Neural cell (in vitro differentiated cells): ENCODE measurements at regions not wholly inside any gene's neighbourhood (a gene's known extent, or its start where the extent isn't known, plus 50 kb on each side); places are given as distances from the start of the nearest gene placed in this dataset.

Experiments used
- H2AFZ ChIP-seq: fragments of 200-600, 300-800 bp; sonication (generic), shearing (Covaris generic); 2 replicates; pipeline ENCODE4 v1.6.0; 2014; ENCODE audit warnings: low read depth, mild to moderate bottlenecking, antibody characterized with exemption, low read length, moderate library complexity
- H3F3A ChIP-seq: fragments of 200-600 bp; shearing (Covaris generic); 2 replicates; pipeline ENCODE4 v1.6.1; 2016; ENCODE audit warnings: mild to moderate bottlenecking, moderate library complexity, mixed read lengths, antibody characterized with exemption, low read length; ENCODE audit not compliant: insufficient read depth, poor library complexity, severe bottlenecking
- H3K27ac ChIP-seq: fragments of 200-600, 300-800 bp; sonication (generic), shearing (Covaris generic); 2 replicates; pipeline ENCODE4 v1.5.1; 2014; ENCODE audit warnings: mild to moderate bottlenecking, low read length, moderate library complexity
- H3K27me3 ChIP-seq: fragments of 300-800, 200-600 bp; sonication (generic), shearing (Covaris generic); 2 replicates; pipeline ENCODE4 v1.6.0; 2014; ENCODE audit warnings: mild to moderate bottlenecking, low read depth, low read length, moderate library complexity; ENCODE audit not compliant: insufficient read depth
- H3K36me3 ChIP-seq: fragments of 300-800, 200-600 bp; sonication (generic), shearing (Covaris generic); 2 replicates; pipeline ENCODE4 v1.5.1; 2014; ENCODE audit warnings: mild to moderate bottlenecking, antibody characterized with exemption, low read length, moderate library complexity; ENCODE audit not compliant: insufficient read depth
- H3K4me2 ChIP-seq: fragments of 300-800, 200-600 bp; sonication (generic), shearing (Covaris generic); 2 replicates; pipeline ENCODE4 v1.6.0; 2014; ENCODE audit warnings: mild to moderate bottlenecking, low read length
- H3K4me3 ChIP-seq: fragments of 300-800, 200-600 bp; sonication (generic), shearing (Covaris generic); 2 replicates; pipeline ENCODE4 v1.5.1; 2014; ENCODE audit warnings: mild to moderate bottlenecking, low read length, moderate library complexity
- H3K79me2 ChIP-seq: fragments of 200-600 bp; shearing (Covaris generic); replicated peaks from 2 replicates; pipeline ENCODE4 v1.6.0; 2014; ENCODE audit warnings: mild to moderate bottlenecking, low read length, moderate library complexity; ENCODE audit not compliant: insufficient read depth
- H3K9ac ChIP-seq: fragments of 300-800, 200-600 bp; sonication (generic), shearing (Covaris generic); 2 replicates; pipeline ENCODE4 v1.6.1; 2016; ENCODE audit warnings: mild to moderate bottlenecking, low read length, mixed read lengths
- H3K9me2 ChIP-seq: fragments of 200-600 bp; shearing (Covaris generic); 2 replicates; pipeline ENCODE4 v1.6.1; 2016; ENCODE audit warnings: mild to moderate bottlenecking, low read length, mixed read lengths; ENCODE audit not compliant: insufficient read depth
- H3K9me3 ChIP-seq: fragments of 200-600, 300-800 bp; sonication (generic), shearing (Covaris generic); 2 replicates; pipeline ENCODE4 v1.6.1; 2016; ENCODE audit warnings: mild to moderate bottlenecking, mixed run types, low read length, moderate library complexity, mixed read lengths
- H4K20me1 ChIP-seq: fragments of 200-600 bp; shearing (Covaris generic); 2 replicates; pipeline ENCODE4 v1.6.1; 2016; ENCODE audit warnings: mild to moderate bottlenecking, mixed run types; ENCODE audit not compliant: insufficient read depth
- EP300 ChIP-seq: fragments of 450-650 bp; conservative IDR thresholded peaks from 2 replicates; pipeline ENCODE4 v1.6.1; 2014; ENCODE audit warnings: antibody characterized with exemption, mild to moderate bottlenecking, moderate library complexity; ENCODE audit not compliant: poor library complexity, severe bottlenecking
- EZH2 ChIP-seq: fragments of 200-600, 300-800 bp; shearing (Covaris generic), sonication (generic); IDR thresholded peaks from 2 replicates; pipeline ENCODE4 v1.6.1; 2014; ENCODE audit warnings: antibody characterized with exemption, low read length, borderline replicate concordance, mild to moderate bottlenecking; ENCODE audit not compliant: insufficient read depth, poor library complexity, severe bottlenecking
- MXI1 ChIP-seq: fragments of 450-650 bp; conservative IDR thresholded peaks from 2 replicates; pipeline ENCODE4 v1.6.1; 2014; ENCODE audit warnings: antibody characterized with exemption, mild to moderate bottlenecking; ENCODE audit not compliant: poor library complexity, severe bottlenecking
- POLR2AphosphoS5 ChIP-seq: IDR thresholded peaks from 2 replicates; pipeline ENCODE4 v1.6.1; 2012
- RAD21 ChIP-seq: fragments of 450-650 bp; conservative IDR thresholded peaks from 2 replicates; pipeline ENCODE4 v1.6.1; 2014; ENCODE audit warnings: antibody characterized with exemption, mild to moderate bottlenecking, moderate library complexity
- SMC3 ChIP-seq: fragments of 450-650 bp; conservative IDR thresholded peaks from 2 replicates; pipeline ENCODE4 v1.6.1; 2014; ENCODE audit warnings: antibody characterized with exemption, mild to moderate bottlenecking, moderate library complexity; ENCODE audit not compliant: poor library complexity
- TAF1 ChIP-seq: IDR thresholded peaks from 2 replicates; pipeline ENCODE4 v1.6.1; 2012; ENCODE audit warnings: low read depth
- TF ChIP-seq, protein P1 (sequence below): IDR thresholded peaks from 2 replicates; pipeline ENCODE4 v1.6.1; 2012; ENCODE audit warnings: borderline replicate concordance
- TF ChIP-seq, protein P2 (sequence below): fragments of 450-650 bp; IDR thresholded peaks from 2 replicates; pipeline ENCODE4 v1.5.1; 2014; ENCODE audit warnings: antibody characterized with exemption, mild to moderate bottlenecking, moderate library complexity; ENCODE audit not compliant: poor library complexity, severe bottlenecking

DNA sequence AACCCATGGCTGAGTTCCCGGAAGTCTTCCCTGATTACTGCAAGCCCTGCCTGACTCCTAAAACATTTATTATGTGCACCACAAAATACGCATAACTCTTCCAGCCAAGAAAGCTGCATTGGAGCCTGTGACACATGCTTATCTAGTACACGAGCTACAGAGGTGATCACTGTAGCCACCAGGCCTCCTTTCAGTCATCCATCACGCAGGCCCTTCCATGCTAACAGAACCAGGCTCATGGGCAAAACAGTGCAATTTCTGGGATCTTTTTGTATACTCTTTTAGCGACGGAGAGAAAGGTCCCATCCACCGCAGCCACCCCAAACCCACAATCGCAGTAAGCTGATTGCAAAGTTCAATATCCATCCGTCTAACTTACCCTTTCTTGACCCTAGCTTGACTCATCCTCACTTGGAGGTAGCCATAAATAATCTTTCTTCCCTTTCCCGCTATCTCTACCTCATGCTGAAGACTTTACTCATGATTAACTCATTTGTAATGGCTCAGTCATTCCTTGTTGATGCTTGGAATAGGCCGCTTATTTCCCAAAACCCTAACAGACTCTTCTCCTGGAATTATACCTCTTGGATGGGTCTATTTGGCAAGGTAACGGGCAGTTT is 1203.5 kb downstream of the TYW1 start:
- TF ChIP-seq, protein P1, sequence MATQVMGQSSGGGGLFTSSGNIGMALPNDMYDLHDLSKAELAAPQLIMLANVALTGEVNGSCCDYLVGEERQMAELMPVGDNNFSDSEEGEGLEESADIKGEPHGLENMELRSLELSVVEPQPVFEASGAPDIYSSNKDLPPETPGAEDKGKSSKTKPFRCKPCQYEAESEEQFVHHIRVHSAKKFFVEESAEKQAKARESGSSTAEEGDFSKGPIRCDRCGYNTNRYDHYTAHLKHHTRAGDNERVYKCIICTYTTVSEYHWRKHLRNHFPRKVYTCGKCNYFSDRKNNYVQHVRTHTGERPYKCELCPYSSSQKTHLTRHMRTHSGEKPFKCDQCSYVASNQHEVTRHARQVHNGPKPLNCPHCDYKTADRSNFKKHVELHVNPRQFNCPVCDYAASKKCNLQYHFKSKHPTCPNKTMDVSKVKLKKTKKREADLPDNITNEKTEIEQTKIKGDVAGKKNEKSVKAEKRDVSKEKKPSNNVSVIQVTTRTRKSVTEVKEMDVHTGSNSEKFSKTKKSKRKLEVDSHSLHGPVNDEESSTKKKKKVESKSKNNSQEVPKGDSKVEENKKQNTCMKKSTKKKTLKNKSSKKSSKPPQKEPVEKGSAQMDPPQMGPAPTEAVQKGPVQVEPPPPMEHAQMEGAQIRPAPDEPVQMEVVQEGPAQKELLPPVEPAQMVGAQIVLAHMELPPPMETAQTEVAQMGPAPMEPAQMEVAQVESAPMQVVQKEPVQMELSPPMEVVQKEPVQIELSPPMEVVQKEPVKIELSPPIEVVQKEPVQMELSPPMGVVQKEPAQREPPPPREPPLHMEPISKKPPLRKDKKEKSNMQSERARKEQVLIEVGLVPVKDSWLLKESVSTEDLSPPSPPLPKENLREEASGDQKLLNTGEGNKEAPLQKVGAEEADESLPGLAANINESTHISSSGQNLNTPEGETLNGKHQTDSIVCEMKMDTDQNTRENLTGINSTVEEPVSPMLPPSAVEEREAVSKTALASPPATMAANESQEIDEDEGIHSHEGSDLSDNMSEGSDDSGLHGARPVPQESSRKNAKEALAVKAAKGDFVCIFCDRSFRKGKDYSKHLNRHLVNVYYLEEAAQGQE: no peak
- no peak for TF ChIP-seq EZH2
- no peak for TF ChIP-seq TAF1
- no peak for TF ChIP-seq POLR2AphosphoS5
- TF ChIP-seq MXI1: no peak
- no peak for TF ChIP-seq RAD21
- TF ChIP-seq SMC3: no peak
- no peak for TF ChIP-seq EP300
- TF ChIP-seq, protein P2, sequence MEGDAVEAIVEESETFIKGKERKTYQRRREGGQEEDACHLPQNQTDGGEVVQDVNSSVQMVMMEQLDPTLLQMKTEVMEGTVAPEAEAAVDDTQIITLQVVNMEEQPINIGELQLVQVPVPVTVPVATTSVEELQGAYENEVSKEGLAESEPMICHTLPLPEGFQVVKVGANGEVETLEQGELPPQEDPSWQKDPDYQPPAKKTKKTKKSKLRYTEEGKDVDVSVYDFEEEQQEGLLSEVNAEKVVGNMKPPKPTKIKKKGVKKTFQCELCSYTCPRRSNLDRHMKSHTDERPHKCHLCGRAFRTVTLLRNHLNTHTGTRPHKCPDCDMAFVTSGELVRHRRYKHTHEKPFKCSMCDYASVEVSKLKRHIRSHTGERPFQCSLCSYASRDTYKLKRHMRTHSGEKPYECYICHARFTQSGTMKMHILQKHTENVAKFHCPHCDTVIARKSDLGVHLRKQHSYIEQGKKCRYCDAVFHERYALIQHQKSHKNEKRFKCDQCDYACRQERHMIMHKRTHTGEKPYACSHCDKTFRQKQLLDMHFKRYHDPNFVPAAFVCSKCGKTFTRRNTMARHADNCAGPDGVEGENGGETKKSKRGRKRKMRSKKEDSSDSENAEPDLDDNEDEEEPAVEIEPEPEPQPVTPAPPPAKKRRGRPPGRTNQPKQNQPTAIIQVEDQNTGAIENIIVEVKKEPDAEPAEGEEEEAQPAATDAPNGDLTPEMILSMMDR: no peak
- Histone ChIP-seq H2AFZ (no peak overlapping the region), H3K27me3 (no peaks in the 10 kb centered on the region)

DNA sequence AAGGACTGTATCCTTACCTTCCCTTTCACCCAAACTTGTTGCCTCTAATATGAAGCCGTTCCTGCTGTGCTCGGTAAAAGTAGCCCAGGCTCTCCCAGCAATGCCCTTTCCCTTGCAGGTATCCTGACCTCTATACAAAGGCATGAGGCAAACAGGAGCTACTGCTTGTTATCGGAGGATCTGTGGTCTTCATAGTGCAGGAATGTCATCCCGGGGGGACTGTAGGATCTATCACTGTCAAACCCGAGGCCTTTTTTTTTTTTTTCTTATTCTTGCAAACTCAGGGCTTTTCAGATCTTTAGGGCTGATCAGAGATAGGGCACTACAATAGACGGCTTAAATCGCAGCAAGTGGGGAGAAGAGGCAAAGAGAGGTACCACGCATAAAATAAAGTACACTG is 1206.6 kb downstream of the TYW1 start:
- no peaks in the 10 kb centered on the region for H3F3A ChIP-seq
- H3K9ac ChIP-seq: no peak overlapping the region
- no peak overlapping the region for H3K4me3 ChIP-seq
- H3K9me2 ChIP-seq: no peaks in the 10 kb centered on the region
- H3K9me3 ChIP-seq: no peaks in the 10 kb centered on the region
- no peaks in the 10 kb centered on the region for H3K79me2 ChIP-seq
- no peaks in the 10 kb centered on the region for H3K27me3 ChIP-seq
- no peak overlapping the region for H3K4me2 ChIP-seq
- TF ChIP-seq POLR2AphosphoS5: no peak
- no peak for TF ChIP-seq MXI1
- TF ChIP-seq, protein P2: no peak
- no peak overlapping the region for H3K27ac ChIP-seq
- no peak overlapping the region for H2AFZ ChIP-seq
- no peaks in the 10 kb centered on the region for H4K20me1 ChIP-seq
- no peaks in the 10 kb centered on the region for H3K36me3 ChIP-seq

More for the DNA sequence above, 1203.5 kb downstream of the TYW1 start:
- Histone ChIP-seq H4K20me1 (no peaks in the 10 kb centered on the region), H3F3A (no peaks in the 10 kb centered on the region), H3K36me3 (no peaks in the 10 kb centered on the region), H3K79me2 (no peaks in the 10 kb centered on the region), H3K4me2 (no peak overlapping the region), H3K27ac (no peak overlapping the region), H3K9me3 (no peaks in the 10 kb centered on the region), H3K9me2 (no peaks in the 10 kb centered on the region), H3K4me3 (no peak overlapping the region), H3K9ac (no peak overlapping the region)
